Fibroblast of the aortic adventitia (primary cell): ENCODE measurements at regions not wholly inside any gene's neighbourhood (a gene's known extent, or its start where the extent isn't known, plus 50 kb on each side); places are given as distances from the start of the nearest gene placed in this dataset.

ENCODE experiments used
- DNase-seq: peaks from one replicate; pipeline ENCODE4 v3.0.0-alpha.2; 2010; ENCODE audit warnings: low read depth
- H3K4me3 ChIP-seq: 2 replicates; pipeline ENCODE4 v1.5.1; 2011; ENCODE audit warnings: low read depth, mild to moderate bottlenecking, control low read depth, low read length, moderate library complexity
- CTCF ChIP-seq: IDR thresholded peaks from 2 replicates; pipeline ENCODE4 v1.5.1; 2011; ENCODE audit warnings: mild to moderate bottlenecking, low read length, control low read depth, inconsistent platforms; ENCODE audit not compliant: insufficient read depth

DNA sequence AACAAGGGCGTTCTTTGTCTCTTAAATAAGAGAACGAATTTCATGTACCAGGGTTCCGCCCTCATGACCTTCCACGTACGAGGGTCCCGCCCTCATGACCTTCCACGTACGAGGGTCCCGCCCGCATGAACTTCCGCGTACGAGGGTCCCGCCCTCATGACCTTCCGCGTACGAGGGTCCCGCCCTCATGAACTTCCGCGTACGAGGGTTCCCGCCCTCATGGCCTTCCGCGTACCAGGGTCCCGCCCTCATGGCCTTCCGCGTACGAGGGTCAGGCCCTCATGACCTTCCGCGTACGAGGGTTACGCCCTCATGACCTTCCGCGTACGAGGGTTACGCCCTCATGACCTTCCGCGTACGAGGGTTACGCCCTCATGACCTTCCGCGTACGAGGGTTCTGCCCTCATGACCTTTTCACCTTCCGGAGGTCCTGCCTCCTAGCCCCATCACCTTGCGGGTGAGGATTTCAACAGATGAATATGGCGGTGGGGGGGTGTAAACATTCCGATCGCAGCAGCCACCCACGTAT, 273.9 kb upstream of the ADAMTS16 start:
- TF ChIP-seq CTCF = no peak
- DNase-seq = no peak
- no peak overlapping the region for H3K4me3 ChIP-seq

GRCh38 chr5:4866817-4867216, 273.3 kb upstream of the ADAMTS16 start:
- no peak overlapping the region for H3K4me3 ChIP-seq
- DNase-seq = no peak
- no peak for TF ChIP-seq CTCF

- H3K4me3 ChIP-seq = no peak overlapping the region
- TF ChIP-seq CTCF = peak; percentile 89
- peak; percentile 43 for DNase-seq
These were observed 271.9 kb upstream of the ADAMTS16 start for GRCh38 chr5:4868140-4868735.

- DNase-seq = no peak
- H3K4me3 ChIP-seq = no peak overlapping the region
- no peak for TF ChIP-seq CTCF
These were observed 266.5 kb upstream of the ADAMTS16 start for GRCh38 chr5:4873652-4874051.

GRCh38 chr5:4874097-4874496, 266.0 kb upstream of the ADAMTS16 start:
- DNase-seq = no peak
- no peak overlapping the region for H3K4me3 ChIP-seq
- no peak for TF ChIP-seq CTCF

GRCh38 chr5:4875942-4876341, 264.2 kb upstream of the ADAMTS16 start:
- TF ChIP-seq CTCF = no peak
- no peak overlapping the region for H3K4me3 ChIP-seq
- no peak for DNase-seq

GRCh38 chr5:4876804-4877203, 263.3 kb upstream of the ADAMTS16 start:
- H3K4me3 ChIP-seq = no peak overlapping the region
- DNase-seq = no peak
- TF ChIP-seq CTCF = no peak
